ENCODE measurements at regions not wholly inside any gene's neighbourhood (a gene's known extent, or its start where the extent isn't known, plus 50 kb on each side); places are given as distances from the start of the nearest gene placed in this dataset.
"Not testable (repeated sequence)": the region's sequence is repeated elsewhere in the genome, so short reads cannot be mapped to it uniquely, and the experiment has no call there.

DNA sequence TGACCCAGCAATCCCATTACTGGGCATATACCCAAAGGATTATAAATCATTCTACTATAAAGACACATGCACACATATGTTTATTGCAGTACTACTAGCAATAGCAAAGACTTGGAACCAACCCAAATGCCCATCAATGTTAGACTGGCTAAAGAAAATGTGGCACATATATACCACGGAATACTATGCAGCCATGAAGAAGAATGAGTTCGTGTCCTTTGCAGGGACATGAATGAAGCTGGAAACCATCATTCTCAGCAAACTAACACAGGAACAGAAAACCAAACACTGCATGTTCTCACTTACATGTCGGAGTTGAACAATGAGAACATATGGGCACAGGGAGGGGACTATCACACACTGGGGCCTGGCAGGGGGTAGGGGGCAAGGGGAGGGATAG, 183.0 kb downstream of the HACE1 start:
- DNase-seq: not testable (repeated sequence)

DNA sequence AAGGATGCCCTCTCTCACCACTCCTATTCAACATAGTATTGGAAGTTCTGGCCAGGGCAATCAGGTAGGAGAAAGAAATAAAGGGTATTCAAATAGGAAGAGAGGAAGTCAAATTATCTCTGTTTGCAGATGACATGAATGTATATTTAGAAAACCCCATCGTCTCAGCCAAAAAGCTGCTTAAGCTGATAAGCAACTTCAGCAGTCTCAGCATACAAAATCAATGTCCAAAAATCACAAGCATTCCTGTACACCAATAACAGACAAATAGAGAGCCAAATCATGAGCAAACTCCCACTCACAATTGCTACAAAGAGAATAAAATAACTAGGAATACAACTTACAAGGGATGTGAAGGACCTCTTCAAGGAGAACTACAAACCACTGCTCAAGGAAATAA, 184.6 kb downstream of the HACE1 start:
- not testable (repeated sequence) for DNase-seq

DNA sequence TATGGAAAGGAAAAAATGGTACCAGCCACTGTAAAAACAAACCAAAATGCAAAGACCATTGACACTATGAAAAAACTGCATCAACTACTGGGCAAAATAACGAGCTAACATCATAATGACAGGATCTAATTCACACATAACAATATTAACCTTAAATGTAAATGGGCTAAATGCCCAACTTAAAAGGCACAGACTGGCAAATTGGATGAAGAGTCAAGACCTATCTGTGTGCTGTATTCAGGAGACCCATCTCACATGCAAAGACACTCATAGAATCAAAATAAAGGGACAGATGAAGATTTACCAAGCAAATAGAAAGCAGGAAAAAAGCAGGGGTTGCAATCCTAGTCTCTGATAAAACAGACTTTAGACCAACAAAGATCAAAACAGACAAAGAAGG, 186.6 kb downstream of the HACE1 start:
- not testable (repeated sequence) for DNase-seq

DNA sequence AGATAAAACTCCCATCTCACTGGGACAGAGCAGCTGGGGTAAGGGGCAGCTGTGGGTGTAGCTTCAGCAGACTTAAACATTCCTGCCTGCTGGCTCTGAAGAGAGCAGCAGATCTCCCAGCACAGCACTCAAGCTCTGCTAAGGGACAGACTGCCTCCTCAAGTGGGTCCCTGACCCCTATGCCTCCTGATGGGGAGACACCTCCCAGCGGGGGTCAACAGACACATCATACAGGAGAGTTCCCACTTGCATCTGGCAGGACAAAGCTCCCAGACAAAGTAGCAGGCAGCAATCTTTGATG, 188.2 kb downstream of the HACE1 start:
- not testable (repeated sequence) for DNase-seq

DNA sequence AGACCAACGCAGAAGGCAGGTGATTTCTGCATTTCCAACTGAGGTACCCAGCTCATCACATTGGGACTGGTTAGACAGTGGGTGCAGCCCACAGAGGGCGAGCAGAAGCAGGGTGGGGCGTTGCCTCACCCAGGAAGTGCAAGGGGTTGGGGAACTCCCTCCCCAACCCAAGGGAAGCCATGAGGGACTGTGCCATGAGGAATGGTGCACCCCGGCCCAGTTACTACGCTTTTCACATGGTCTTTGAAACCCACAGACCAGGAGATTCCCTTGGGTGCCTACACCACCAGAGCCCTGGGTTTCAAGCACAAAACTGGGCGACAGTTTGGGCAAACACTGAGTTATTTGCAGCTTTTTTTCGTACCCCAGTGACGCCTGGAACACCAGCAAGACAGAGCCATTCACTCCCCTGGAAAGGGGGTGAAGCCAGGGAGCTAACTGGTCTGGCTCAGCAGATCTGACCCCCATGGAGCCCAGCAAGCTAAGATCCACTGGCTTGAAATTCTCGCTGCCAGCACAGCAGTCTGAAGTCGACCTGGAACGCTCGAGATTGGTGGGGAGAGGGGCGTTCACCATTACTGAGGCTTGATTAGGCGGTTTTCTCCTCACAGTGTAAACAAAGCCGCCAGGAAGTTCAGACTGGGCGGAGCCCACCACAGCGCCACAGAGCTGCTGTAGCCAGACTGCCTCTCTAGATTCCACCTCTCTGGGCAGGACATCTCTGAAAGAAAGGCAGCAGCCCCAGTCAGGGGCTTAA, 188.7 kb downstream of the HACE1 start:
- not testable (repeated sequence) for DNase-seq

DNA sequence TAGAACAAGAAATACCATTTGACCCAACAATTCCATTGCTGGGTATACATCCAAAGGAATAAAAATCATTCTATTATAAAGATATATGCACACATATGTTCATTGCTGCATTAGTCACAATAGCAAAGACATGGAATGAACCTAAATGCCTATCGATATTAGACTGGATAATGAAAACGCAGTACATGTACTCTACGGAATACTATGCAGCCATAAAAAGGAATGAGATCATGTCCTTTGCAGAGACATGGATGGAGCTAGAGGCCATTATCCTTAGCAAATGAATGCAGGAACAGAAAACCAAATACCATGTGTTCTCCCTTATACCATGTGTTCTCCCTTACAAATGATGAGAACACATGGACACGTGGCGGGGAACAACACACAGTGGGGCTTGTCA, 190.2 kb downstream of the HACE1 start:
- DNase-seq: no peak

DNA sequence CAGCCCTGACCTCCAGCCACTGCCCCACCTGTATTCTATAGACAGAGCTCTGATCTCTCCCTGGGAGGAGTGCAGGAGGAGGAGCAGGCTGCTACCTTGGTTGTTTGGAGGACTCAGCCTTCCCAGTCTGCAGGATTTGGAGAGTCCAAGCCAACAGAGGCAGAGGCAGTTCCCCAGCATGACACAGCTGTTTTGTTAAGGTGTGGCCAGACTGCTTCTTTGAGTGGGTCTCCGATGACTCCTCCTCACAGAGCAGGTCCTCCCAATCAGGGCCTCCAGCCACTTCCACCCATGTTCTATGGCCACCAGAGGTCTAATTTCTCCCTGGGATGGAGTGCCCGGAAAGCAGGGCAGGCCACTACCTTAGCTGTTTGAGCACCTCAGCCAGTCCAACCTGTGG, 203.5 kb downstream of the HACE1 start:
- no peak for DNase-seq

DNA sequence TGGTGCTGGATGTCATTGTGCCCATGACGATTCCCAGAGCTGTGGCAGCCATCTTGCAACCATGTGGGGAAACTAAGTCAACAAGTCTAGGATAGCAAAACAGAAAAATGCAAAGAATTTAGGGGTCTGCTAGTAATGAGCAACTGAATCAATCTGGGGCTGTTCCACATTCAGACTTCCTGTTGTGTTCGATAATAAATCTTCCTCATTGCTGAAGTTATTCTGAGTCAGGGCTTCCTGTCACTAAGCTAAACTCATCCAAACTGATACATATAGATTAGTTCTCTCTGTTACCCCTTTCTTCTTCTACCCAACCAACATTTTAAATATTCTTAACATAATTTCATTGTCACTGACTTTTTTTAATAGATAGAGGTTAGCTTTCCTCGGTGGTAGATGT, 205.9 kb downstream of the HACE1 start:
- DNase-seq: no peak

DNA sequence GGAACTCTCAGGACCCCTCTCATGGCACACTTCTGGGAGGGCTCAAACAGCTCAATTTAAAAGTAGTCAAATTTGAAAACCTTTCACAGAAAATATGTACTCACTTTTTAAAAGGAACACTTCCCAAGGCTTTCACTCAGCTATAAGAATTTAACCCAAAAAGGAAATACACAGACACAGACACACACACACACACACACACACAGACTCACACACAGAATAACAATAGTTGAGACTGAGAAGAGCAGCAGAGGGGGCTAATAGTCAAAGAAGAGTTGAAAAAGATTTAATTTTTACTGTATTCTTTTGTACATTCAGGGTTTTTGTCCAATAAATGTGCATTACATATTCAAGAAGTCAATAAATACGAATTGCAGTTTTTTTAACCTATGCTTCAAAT, 211.4 kb downstream of the HACE1 start:
- no peak for DNase-seq

DNA sequence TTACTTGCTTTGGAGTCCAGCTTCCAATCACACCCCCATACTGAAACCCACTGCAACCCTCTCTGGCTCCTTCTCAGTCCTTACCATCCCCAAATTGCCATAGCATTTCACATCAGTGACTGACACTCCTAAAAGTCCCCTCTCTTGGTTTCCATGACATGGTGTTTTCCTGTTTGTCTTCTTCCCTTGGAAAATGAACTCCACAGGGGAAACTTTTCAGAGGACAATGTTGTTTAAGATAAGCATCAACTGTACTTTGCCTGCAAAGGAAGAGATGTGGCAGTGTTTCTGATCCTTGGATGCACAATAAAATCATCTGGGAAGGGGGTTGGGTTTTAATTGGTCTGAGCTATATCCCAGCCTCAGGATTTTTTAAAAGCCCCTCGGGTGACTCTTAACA, 214.9 kb downstream of the HACE1 start:
- DNase-seq: no peak

DNA sequence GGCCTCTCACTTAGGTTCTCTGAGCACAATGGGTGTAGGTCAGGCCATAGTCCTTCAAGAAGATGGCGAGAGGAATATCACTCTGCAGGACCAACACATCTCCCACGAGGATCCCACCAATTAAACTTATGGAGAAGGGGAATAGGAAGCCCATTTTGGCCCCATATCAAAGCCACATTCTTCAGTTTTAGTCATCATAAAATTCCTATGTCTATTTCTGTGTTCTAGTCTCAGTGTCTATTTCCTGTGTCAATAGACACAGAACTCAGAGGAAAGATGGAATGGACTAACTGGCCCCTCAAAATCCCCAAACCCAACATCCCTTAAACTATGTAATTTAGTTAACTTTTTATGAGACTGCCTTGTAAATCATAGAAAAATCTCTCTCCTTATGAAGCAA, 216.8 kb downstream of the HACE1 start:
- no peak for DNase-seq

DNA sequence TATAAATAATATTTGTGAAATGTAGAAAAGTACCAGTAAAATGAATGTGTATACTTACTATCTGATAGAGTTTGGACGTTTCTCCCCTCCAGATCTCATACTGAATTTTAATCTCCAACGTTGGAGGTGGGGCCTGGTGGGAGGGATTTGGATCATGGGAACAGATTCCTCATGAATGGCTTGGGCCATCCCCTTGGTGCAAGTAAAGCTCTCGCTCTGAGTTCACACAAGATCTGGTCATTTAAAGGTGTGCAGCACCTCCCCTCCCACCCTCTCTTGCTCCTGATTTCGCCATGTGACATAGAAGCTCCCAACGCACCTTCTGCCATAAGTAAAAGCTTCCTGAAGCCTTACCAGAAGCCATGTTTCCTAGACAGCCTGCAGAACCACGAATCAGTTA, 219.0 kb downstream of the HACE1 start:
- no peak for DNase-seq

DNA sequence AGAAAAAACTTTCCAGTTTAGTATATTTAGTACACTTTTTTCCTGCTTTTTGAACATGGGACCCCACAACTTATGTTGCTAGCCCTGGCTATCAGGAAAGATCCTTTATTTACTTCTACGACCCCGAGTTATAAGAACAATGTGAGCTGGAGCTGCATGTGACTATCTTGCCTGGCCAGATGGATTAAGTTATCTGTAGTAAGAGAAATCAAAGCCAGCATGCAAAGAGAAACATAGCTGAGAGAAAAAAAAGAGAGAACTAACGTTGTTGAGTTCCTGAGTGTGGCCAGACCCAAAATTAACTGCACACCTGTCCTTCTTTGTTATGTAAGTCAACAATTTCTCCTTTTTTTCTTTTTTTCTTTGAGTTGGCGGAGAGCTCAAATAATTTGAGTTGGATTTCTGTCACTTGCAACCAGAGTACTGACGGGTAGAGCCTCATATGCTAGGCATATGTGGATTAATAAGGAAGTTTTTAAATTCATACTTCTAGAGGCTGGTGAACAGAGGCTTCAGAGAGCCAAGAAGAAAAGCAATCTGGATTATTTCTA, 219.5 kb downstream of the HACE1 start:
- no peak for DNase-seq

DNA sequence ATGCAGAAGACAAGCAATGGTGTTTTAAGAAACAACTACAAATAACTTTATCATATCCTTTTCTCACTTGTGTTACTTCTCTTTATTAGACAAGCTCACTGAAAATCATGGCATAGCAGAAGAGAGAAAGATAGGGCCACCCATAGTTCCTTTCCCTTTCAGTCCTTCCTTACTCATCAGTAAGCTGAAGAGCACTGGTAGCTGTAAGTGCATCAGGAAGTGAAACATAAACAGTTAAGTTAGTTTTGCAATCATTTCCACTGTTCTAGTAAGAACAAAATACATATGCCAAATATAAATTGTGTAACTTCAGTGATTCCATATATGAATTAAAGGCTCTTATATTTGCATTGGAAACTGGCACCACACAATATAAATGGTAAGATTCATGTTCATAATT, 220.1 kb downstream of the HACE1 start:
- no peak for DNase-seq

DNA sequence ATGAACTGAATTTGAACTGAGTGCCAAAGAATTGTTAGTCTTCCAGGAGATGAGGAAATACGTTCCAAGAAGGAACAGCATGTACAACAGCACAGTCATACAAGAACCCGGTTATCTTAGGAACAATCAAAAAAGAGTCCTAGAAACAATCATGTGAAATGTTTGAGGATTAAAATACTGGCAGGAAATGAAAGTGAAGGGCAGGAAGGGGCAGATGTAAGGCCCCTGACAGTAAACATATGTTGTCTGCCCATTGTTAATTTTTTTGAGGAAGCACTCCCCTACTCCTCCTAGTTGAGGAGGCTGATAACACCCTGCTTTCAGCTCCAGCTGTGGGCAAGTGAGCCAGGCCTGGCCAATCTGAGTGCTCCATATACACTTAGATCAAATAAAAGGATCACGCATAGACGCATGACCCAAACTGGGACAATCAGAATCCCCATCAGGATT, 220.9 kb downstream of the HACE1 start:
- no peak for DNase-seq

DNA sequence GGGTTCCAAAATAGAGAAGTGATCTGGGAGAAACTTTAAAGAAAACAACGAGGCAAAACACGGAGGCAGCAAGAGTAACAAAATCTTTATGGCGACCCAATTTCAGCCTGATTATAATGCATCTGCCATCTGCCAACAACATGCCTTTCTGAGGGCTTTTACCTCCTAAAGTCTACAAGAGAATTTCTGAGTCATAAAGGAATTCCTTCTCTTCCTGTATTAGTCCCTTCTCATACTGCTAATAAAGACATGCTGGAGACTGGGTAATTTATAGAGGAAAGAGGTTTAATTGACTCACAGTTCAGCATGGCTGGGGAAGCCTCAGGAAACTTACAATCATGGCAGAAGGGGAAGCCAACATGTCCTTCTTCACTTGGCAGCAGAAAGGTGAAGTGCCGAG, 226.6 kb downstream of the HACE1 start:
- no peak for DNase-seq

DNA sequence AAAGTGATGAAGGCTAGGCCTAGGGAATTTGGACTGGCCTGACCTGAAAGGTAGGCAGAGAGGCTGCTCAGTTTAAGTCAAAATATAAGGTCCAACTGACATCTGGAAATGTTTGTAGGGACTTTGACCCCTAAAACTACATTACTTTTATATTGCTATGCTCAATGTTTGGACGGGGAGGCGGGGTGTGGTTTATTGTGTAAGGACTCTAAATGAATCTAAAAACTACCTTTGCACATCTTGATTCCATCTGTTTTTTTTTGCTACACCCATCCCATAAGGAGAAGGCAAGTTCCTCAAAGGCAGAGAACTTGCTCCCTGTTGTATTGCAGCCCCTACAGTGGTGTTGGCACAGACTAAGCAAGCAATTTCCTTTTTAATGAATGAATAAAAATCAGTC, 227.1 kb downstream of the HACE1 start:
- no peak for DNase-seq

DNA sequence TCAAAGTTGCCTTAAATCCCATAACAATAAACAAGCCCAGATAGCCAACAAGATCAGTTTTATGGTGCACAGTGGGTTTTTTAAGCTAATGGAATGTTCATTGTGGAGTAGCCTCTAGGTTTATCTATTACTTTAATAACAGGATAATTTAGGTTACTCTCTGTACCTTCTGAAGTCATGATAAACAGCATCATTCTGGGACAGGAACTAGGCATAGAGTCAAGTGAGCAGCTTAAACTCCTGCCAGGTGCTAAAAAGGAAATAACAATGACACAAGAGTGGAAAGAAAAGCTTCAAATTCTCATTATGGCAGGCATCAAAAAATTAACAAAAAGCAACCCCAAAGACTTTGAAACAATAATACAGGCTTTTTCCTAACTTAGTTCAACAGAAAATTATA, 228.8 kb downstream of the HACE1 start:
- DNase-seq: no peak

DNA sequence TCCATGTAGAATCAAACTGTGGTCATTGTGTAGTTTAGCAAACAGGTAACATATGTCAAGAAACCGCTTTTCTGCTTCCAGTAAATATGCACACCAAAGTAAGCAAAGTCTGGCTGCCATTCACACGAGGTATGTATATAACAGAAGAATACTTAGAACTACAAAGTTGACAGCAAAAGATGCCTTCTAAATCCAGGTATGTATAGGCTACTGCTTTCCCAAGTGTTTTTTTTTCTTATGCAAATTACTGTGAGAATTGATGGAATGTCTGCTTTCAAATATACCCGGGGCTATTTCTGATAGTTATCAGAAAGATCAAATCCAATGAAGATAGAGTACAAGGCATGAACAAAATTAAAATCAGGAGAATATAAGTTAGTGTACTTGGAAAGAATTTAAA, 229.2 kb downstream of the HACE1 start:
- no peak for DNase-seq

DNA sequence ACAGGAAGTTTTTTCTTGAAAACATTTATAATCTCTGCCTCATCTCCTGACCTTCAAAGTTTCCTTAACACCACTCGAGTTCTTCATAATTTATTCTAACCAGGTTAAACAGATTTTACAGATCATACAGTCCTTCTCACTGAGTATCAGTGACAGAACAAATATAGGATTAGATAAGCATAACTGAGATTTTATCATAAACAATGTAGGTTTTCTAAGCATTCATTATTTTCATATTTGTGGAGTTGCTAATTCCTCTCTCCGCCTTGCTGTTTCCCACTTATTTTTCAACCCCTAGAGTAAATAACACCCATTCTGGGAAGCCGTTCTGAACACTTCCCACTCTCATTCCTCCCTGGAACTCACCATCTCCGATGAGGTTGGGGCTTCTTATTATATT, 229.9 kb downstream of the HACE1 start:
- DNase-seq: no peak

DNA sequence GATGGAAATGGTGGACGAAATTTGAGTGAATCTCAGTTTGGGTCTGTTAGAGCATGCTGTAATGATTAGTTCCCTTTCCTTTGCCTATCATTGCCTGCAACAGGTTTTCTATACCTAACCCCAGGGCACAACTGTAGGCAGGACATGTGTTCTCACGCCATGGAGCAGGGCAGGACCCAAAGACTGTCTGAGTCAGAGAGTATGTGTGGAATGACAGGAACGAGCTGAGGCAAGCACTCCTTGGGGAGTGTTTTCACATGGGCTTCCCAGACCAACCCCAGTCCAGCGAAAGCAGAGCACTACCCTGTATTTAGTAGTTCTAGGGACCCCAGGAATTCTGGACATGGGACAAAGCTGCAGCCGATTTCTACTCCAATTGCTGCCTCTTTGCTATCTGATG, 234.2 kb downstream of the HACE1 start:
- DNase-seq: no peak

DNA sequence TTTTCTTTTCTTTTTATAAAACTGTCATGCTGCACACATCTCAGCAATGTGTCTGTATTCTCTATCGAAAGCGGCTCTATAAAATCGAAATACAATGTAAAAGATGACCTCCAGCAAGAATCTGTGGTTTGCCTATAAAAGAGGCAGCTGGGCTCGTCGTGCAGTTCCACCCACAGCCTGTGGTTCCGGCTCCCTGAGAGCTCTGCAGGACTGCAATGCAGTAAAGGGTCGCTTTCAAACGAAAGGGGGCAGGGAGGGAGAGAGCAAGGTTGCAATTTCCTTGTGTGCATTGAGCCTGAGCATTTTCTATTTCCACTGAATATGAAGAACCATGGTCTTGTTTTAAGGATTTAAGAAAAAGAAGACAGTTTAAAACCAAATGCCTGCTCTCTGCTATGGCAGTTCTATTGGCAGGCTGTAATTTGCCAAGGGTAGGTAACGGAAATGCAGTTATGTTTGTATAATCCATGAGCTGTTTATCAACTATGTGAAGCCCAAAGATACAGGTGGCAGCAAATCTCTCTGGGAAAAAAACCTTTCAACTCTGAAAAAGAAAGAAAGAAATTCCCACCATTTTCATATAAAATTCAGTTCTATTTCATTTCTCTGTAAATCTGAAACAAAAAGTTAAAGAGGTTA, 236.5 kb downstream of the HACE1 start:
- no peak for DNase-seq

DNA sequence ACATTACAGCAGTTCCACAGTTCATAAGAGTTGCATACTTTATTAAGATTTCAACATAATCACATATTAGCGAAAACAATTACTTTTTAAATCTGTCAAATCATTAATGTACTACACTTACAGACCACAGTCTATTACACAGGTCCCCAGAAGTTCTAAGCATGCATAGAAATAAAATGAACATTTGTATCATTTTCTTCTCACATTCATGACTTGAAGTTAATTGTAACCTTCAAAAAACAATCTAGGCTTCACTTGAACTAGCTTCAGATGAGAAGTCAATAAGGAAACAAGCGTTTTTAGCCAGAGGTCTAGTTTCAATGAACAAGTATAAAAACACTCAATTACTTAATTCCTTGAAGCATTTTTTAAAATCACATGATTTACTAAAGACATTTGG, 238.3 kb downstream of the HACE1 start:
- no peak for DNase-seq

DNA sequence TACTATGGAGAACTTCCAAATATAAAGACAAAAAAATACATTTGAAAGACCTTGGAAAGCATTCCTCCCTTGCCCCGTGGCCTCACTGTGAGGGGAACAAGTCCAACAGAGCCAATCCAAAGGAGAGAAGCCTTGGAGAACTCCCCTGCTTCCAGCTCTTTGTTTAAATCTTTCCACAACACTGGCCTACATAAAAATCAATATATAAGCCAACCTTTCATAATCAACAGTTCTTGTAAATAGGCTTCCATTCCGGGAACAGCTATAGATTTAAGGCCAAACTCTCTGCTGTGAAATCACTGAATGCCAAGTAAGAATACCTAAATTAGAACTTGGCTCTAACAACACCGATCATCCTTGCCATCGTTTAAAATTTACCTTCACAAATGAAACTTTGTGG, 242.1 kb downstream of the HACE1 start:
- DNase-seq: no peak

DNA sequence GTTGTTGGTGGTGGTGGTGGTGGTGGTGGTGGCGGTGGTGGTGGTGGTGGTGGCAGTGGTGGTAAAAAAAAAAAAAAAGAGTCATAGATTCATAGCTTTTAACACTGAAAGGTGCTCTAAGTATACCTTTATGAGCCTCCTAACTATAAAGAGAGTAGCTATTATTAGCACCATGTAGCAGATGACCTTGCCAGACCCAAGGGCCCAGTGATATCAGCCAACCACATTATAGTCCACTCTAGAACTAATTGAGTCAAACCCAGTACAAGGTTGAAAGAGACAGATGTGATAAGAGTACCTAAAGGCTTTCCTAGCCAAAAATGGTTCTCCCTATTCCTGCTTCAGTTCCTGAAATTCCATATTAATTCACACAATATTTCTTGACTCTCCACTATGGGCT, 245.3 kb downstream of the HACE1 start:
- no peak for DNase-seq
